ENCODE measurements at regions not wholly inside any gene's neighbourhood (a gene's known extent, or its start where the extent isn't known, plus 50 kb on each side); places are given as distances from the start of the nearest gene placed in this dataset.

GRCh38 chr15:38854506-38854905 is 289.9 kb upstream of the RASGRP1 start:
- no peak for TF ChIP-seq GATA3 (IDR thresholded peaks at IDR 0.05; ENCODE audit: low read depth, low read length)
- TF ChIP-seq GATA2 (IDR thresholded peaks at IDR 0.05; ENCODE audit: low read depth, low read length): no peak

Data from SH-SY5Y (cell line).